ENCODE measurements at regions not wholly inside any gene's neighbourhood (a gene's known extent, or its start where the extent isn't known, plus 50 kb on each side); places are given as distances from the start of the nearest gene placed in this dataset.

- TF ChIP-seq EZH2 (IDR thresholded peaks at IDR 0.05; ENCODE audit: low read depth) = no peak
- no peak for TF ChIP-seq CTCF (conservative IDR thresholded peaks at IDR 0.05)
Observed at GRCh38 chr10:111348076-111348475, 271.2 kb downstream of the ADRA2A start.
